CD4-positive, alpha-beta T cell (primary cell): ENCODE measurements at regions not wholly inside any gene's neighbourhood (a gene's known extent, or its start where the extent isn't known, plus 50 kb on each side); places are given as distances from the start of the nearest gene placed in this dataset.

Source experiments
- ATAC-seq: fragments of 200-7000 bp; cut with Tn5 transposase; one replicate; pipeline ENCODE4 v1.10.0; 2022; ENCODE audit warnings: mild to moderate bottlenecking; ENCODE audit not compliant: poor library complexity
- CTCF ChIA-PET: fragments of 350-600 bp; sonication (Branson Sonifier 250); formaldehyde crosslinking; loops from one replicate; lab custom pipeline; 2021; ENCODE audit warnings: antibody characterized with exemption, inconsistent platforms; lab: Charles Lee
- POLR2A ChIA-PET: fragments of 350-600 bp; sonication (Branson Sonifier 250); formaldehyde crosslinking; loops from one replicate; lab custom pipeline; 2021; ENCODE audit warnings: antibody characterized with exemption, inconsistent platforms; lab: Charles Lee
- DNase-seq, 14 experiments: peaks; one replicate each; pipeline ENCODE4 v3.0.0-alpha.2; 2013 to 2020; ENCODE audit warnings: mixed read lengths in 2 of 14
- H3K27ac ChIP-seq, 2 donors: one replicate each; pipeline versions ENCODE4 v1.5.1 to v1.7.0; 2013; ENCODE audit warnings: low read length in 2 of 2, low read depth in 1 of 2, mild to moderate bottlenecking in 1 of 2
- H3K27me3 ChIP-seq, 2 experiments: 1 replicate in 1 of 2; 2 replicates in 1 of 2; pipeline versions ENCODE4 v1.6.1 to v1.7.0; 2013; ENCODE audit warnings: low read length in 2 of 2, control low read depth in 1 of 2, mild to moderate bottlenecking in 1 of 2, moderate library complexity in 1 of 2; ENCODE audit not compliant: insufficient read depth in 2 of 2, control insufficient read depth in 1 of 2
- H3K36me3 ChIP-seq: one replicate; pipeline ENCODE4 v1.6.1; 2013; ENCODE audit warnings: low read length, control low read depth; ENCODE audit not compliant: insufficient read depth
- H3K4me1 ChIP-seq: one replicate; pipeline ENCODE4 v1.6.1; 2013; ENCODE audit warnings: low read length, control low read depth; ENCODE audit not compliant: insufficient read depth
- H3K4me3 ChIP-seq: one replicate; pipeline ENCODE4 v1.5.1; 2013; ENCODE audit warnings: mild to moderate bottlenecking, low read length, moderate library complexity
- H3K9me3 ChIP-seq, 2 experiments: 1 replicate in 1 of 2; 2 replicates in 1 of 2; pipeline versions ENCODE4 v1.6.1 to v1.7.0; 2013; ENCODE audit warnings: low read length in 2 of 2, mild to moderate bottlenecking in 2 of 2, control low read depth in 1 of 2, moderate library complexity in 1 of 2; ENCODE audit not compliant: control insufficient read depth in 1 of 2, insufficient read depth in 1 of 2
- H3K27ac Mint-ChIP-seq: one replicate; pipeline ENCODE4 v1.8.0; 2020; ENCODE audit warnings: mixed read lengths
- H3K27me3 Mint-ChIP-seq: one replicate; pipeline ENCODE4 v1.8.0; 2021; ENCODE audit warnings: mixed read lengths
- H3K36me3 Mint-ChIP-seq: one replicate; pipeline ENCODE4 v1.8.0; 2021; ENCODE audit warnings: low read depth, mixed read lengths
- H3K4me1 Mint-ChIP-seq: one replicate; pipeline ENCODE4 v1.8.0; 2021; ENCODE audit warnings: low read depth, mixed read lengths
- H3K4me3 Mint-ChIP-seq: one replicate; pipeline ENCODE4 v1.8.0; 2020; ENCODE audit warnings: mild to moderate bottlenecking, mixed read lengths
- H3K9me3 Mint-ChIP-seq: one replicate; pipeline ENCODE4 v1.8.0; 2020; ENCODE audit warnings: mixed read lengths
- CTCF ChIP-seq: fragments of 200-600 bp; IDR thresholded peaks from one replicate; pipeline ENCODE4 v1.8.0; 2022; ENCODE audit warnings: antibody characterized with exemption, mild to moderate bottlenecking
- intact Hi-C, 2 experiments: fragments of 100-400 bp; cut with DNase I in 1 of 2; cut with micrococcal nuclease in 1 of 2; formaldehyde crosslinking; loops; one replicate each; pipeline versions ENCODE4 v1.15.1 to v1.9.0; 2023 to 2025; cut with DNase I, micrococcal nuclease

GRCh38 chr5:166649676-166650075 is 1641.8 kb upstream of the WWC1 start:
- H3K4me3 Mint-ChIP-seq: no peak overlapping the region
- no peak overlapping the region for H3K4me3 ChIP-seq

GRCh38 chr5:166651234-166651633 is 1640.2 kb upstream of the WWC1 start:
- DNase-seq (no peak), ATAC-seq (no peak)
- Mint-ChIP-seq H3K27ac (no peak overlapping the region), H3K36me3 (no peaks in the 10 kb centered on the region), H3K4me3 (no peak overlapping the region), H3K9me3 (peaks cover 5% of the 10 kb centered on the region), H3K27me3 (no peaks in the 10 kb centered on the region), H3K4me1 (no peaks in the 10 kb centered on the region)
- Histone ChIP-seq H3K4me1 (no peaks in the 10 kb centered on the region), H3K9me3 (peaks cover 6 to 8% of the 10 kb centered on the region in 2 experiments), H3K4me3 (no peak overlapping the region), H3K27me3 (no peaks in the 10 kb centered on the region), H3K36me3 (no peaks in the 10 kb centered on the region), H3K27ac (no peak overlapping the region)
- ChIA-PET POLR2A (no interaction called here), CTCF (no interaction called here)
- no peak for TF ChIP-seq CTCF
- intact Hi-C loops: no loop called here

More at GRCh38 chr5:166649676-166650075, 1641.8 kb upstream of the WWC1 start:
- Histone ChIP-seq H3K27me3 (no peaks in the 10 kb centered on the region), H3K27ac (no peak overlapping the region), H3K4me1 (no peaks in the 10 kb centered on the region), H3K36me3 (no peaks in the 10 kb centered on the region), H3K9me3 (peaks cover 0 to 8% of the 10 kb centered on the region in 2 experiments)
- ChIA-PET POLR2A (no interaction called here), CTCF (no interaction called here)
- no peaks in the 10 kb centered on the region for H3K27me3 Mint-ChIP-seq
- no peak overlapping the region for H3K27ac Mint-ChIP-seq
- ATAC-seq: no peak
- intact Hi-C loops: no loop called here
- no peaks in the 10 kb centered on the region for H3K4me1 Mint-ChIP-seq
- DNase-seq: no peak
- TF ChIP-seq CTCF: no peak
- H3K9me3 Mint-ChIP-seq: peaks cover 5% of the 10 kb centered on the region
- no peaks in the 10 kb centered on the region for H3K36me3 Mint-ChIP-seq

- Mint-ChIP-seq H3K9me3 (peaks cover 10% of the 10 kb centered on the region), H3K4me1 (no peaks in the 10 kb centered on the region), H3K36me3 (no peaks in the 10 kb centered on the region), H3K27me3 (no peaks in the 10 kb centered on the region), H3K4me3 (no peak overlapping the region), H3K27ac (no peak overlapping the region)
- no peak for DNase-seq
- POLR2A ChIA-PET: no interaction called here
- H3K9me3 ChIP-seq: peaks cover 0 to 15% of the 10 kb centered on the region in 2 experiments
- intact Hi-C loops: no loop called here
- H3K27me3 ChIP-seq: no peaks in the 10 kb centered on the region
- no peak overlapping the region for H3K4me3 ChIP-seq
- H3K27ac ChIP-seq: no peak overlapping the region
- TF ChIP-seq CTCF: no peak
- H3K4me1 ChIP-seq: no peaks in the 10 kb centered on the region
- no peaks in the 10 kb centered on the region for H3K36me3 ChIP-seq
- CTCF ChIA-PET: no interaction called here
- ATAC-seq: no peak
Measured at GRCh38 chr5:166671811-166672210, 1619.6 kb upstream of the WWC1 start.
